Esophagus squamous epithelium (tissue), 5 donors: ENCODE measurements at regions not wholly inside any gene's neighbourhood (a gene's known extent, or its start where the extent isn't known, plus 50 kb on each side); places are given as distances from the start of the nearest gene placed in this dataset.
"Not testable (repeated sequence)": the region's sequence is repeated elsewhere in the genome, so short reads cannot be mapped to it uniquely, and the experiment has no call there.

Experiments
- DNase-seq: peaks from one replicate; lab custom pipeline; 2025; lab: John Stamatoyannopoulos, UW
- H3K27ac ChIP-seq, 4 donors: fragments of 200-600 bp; sonication (generic); one replicate each; pipeline ENCODE4 v1.5.1; 2016 to 2019; ENCODE audit warnings: mild to moderate bottlenecking in 1 of 4
- H3K27me3 ChIP-seq, 4 donors: fragments of 200-600 bp; sonication (generic); 1 replicate in 3 of 4; 2 replicates in 1 of 4; pipeline versions ENCODE4 v1.5.1 to v1.6.0; 2017 to 2021; ENCODE audit warnings: antibody characterized with exemption in 1 of 4
- H3K36me3 ChIP-seq, 3 donors: fragments of 200-600 bp; sonication (generic); one replicate each; pipeline ENCODE4 v1.5.1; 2016 to 2019
- H3K4me1 ChIP-seq, 3 donors: fragments of 200-600 bp; sonication (generic); one replicate each; pipeline ENCODE4 v1.5.1; 2017 to 2019
- H3K4me3 ChIP-seq, 4 donors: fragments of 200-600 bp; sonication (generic); 1 replicate in 3 of 4; 2 replicates in 1 of 4; pipeline ENCODE4 v1.5.1; 2016 to 2019; ENCODE audit warnings: mild to moderate bottlenecking in 2 of 4, moderate library complexity in 1 of 4
- H3K9me3 ChIP-seq, 3 donors: fragments of 200-600 bp; sonication (generic); one replicate each; pipeline ENCODE4 v1.5.1; 2016 to 2019
- POLR2A ChIP-seq, 4 donors: fragments of 450-650 bp; IDR thresholded peaks; one replicate each; pipeline ENCODE4 v1.6.1; 2017; ENCODE audit warnings: antibody characterized with exemption in 4 of 4, mild to moderate bottlenecking in 4 of 4, moderate library complexity in 3 of 4
- WGBS, 2 donors: methylation state at CpG; one replicate each; pipeline ENCODE4 v1.1.5; 2018; 5-methylcytosine and 5-hydroxymethylcytosine counted together
- intact Hi-C: fragments of 100-400 bp; cut with DNase I; formaldehyde crosslinking; loops from one replicate; pipeline ENCODE4 v1.15.0; 2022
- TF ChIP-seq, protein P1 (sequence below), 6 experiments: fragments of 450-650 bp in 4 of 6; fragments of 200-600 bp in 2 of 6; sonication (generic) in 2 of 6; IDR thresholded peaks; one replicate each; pipeline ENCODE4 v1.5.1; 2016 to 2019; ENCODE audit warnings: antibody characterized with exemption in 6 of 6, mild to moderate bottlenecking in 4 of 6, moderate library complexity in 4 of 6
- donor health status: DM: yes; HTN: yes; CAD: no.

- Histone ChIP-seq H3K36me3 (no peaks in the 10 kb centered on the region), H3K4me1 (no peaks in the 10 kb centered on the region), H3K9me3 (no peaks in the 10 kb centered on the region), H3K27me3 (no peaks in the 10 kb centered on the region), H3K4me3 (no peak overlapping the region), H3K27ac (no peak overlapping the region)
- intact Hi-C loops = no loop called here
- WGBS, 2 donors = 67 to 69% methylated on average over 13 of the region's 13 CpGs
- no peak for TF ChIP-seq POLR2A (IDR thresholded peaks at IDR 0.05)
- TF ChIP-seq, protein P1, sequence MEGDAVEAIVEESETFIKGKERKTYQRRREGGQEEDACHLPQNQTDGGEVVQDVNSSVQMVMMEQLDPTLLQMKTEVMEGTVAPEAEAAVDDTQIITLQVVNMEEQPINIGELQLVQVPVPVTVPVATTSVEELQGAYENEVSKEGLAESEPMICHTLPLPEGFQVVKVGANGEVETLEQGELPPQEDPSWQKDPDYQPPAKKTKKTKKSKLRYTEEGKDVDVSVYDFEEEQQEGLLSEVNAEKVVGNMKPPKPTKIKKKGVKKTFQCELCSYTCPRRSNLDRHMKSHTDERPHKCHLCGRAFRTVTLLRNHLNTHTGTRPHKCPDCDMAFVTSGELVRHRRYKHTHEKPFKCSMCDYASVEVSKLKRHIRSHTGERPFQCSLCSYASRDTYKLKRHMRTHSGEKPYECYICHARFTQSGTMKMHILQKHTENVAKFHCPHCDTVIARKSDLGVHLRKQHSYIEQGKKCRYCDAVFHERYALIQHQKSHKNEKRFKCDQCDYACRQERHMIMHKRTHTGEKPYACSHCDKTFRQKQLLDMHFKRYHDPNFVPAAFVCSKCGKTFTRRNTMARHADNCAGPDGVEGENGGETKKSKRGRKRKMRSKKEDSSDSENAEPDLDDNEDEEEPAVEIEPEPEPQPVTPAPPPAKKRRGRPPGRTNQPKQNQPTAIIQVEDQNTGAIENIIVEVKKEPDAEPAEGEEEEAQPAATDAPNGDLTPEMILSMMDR (IDR thresholded peaks at IDR 0.05) = no peak
- DNase-seq = no peak
Measured at GRCh38 chr21:31592963-31593560, 66.4 kb upstream of the SOD1 start.

DNA sequence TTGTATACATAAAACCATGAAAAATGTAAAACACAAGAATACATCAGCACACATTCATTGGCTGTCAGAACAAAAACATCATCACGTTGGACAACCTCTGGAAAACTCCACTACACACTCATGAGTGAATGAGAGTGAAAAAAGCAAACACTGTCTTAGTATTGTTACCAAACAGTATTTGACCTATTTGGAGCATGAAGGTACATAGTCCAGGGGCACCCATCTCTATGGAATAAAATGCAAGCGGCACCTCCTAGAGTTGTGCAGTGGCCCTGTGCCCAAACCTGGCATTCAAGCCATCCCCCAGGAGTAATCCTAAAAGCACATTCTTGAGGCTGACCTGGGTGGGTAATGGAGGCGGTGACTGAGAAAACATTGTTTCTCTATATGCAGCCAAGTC is 67.0 kb upstream of the SOD1 start:
- H3K4me3 ChIP-seq = no peak overlapping the region
- no peaks in the 10 kb centered on the region for H3K27me3 ChIP-seq
- H3K9me3 ChIP-seq = no peaks in the 10 kb centered on the region
- intact Hi-C loops = no loop called here
- TF ChIP-seq, protein P1 (IDR thresholded peaks at IDR 0.05) = no peak
- no peak for TF ChIP-seq POLR2A (IDR thresholded peaks at IDR 0.05)
- 74 to 82% methylated on average over 3 of the region's 3 CpGs for WGBS, 2 donors
- no peaks in the 10 kb centered on the region for H3K36me3 ChIP-seq
- no peak for DNase-seq
- no peaks in the 10 kb centered on the region for H3K4me1 ChIP-seq
- H3K27ac ChIP-seq = no peak overlapping the region

DNA sequence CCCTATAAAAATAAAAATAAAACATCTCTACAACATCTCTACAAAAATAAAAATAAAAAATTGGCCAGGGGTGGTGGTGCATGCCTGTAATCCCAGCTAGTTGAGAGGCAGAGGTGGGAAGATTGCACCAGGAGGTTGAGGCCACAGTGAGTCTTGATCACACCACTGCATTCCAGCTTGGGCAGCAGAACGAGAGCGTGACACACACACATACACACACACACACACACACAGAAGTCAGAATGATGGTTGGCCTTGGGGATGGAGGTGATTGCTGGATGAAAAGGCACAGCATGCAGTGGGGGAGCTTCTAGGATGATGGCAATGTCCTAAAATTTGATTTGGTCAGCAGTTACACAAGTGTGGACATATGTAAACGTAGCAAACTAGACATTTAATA is 69.7 kb upstream of the SOD1 start:
- 77 to 93% methylated on average over 3 of the region's 3 CpGs for WGBS, 2 donors
- intact Hi-C loops = loop anchor here (10.0 kb wide), 1 partner anchor 485 kb away; no protein-coding TSS in a partner anchor
- Histone ChIP-seq H3K27me3 (no peaks in the 10 kb centered on the region), H3K4me1 (no peaks in the 10 kb centered on the region), H3K27ac (no peak overlapping the region), H3K4me3 (no peak overlapping the region), H3K9me3 (no peaks in the 10 kb centered on the region), H3K36me3 (no peaks in the 10 kb centered on the region)
- no peak for TF ChIP-seq POLR2A (IDR thresholded peaks at IDR 0.05)
- TF ChIP-seq, protein P1 (IDR thresholded peaks at IDR 0.05) = no peak
- DNase-seq = no peak

DNA sequence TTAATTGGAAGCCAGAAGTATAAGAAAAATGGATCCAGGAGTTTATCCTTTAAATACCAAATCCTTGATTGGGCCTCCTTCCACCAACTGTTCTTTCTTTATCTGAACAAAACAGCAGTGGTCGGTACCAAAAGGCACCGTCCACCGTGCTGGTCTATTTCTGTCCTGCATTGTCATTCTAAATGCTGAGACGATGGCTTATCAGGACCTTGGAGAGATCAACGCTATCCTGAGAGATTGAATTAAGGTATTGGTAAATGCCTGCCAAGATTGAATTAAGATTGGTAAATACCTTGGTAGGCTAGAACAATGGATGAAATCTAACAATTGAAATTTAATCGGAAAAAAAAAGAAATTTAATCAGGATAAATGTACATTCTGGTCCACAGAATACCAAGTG is 73.4 kb upstream of the SOD1 start:
- no peaks in the 10 kb centered on the region for H3K36me3 ChIP-seq
- no peaks in the 10 kb centered on the region for H3K9me3 ChIP-seq
- no peaks in the 10 kb centered on the region for H3K27me3 ChIP-seq
- no peaks in the 10 kb centered on the region for H3K4me1 ChIP-seq
- no peak for TF ChIP-seq POLR2A (IDR thresholded peaks at IDR 0.05)
- TF ChIP-seq, protein P1 (IDR thresholded peaks at IDR 0.05) = no peak
- no peak overlapping the region for H3K27ac ChIP-seq
- 74 to 81% methylated on average over 5 to 6 of the region's 6 CpGs for WGBS, 2 donors
- no peak for DNase-seq
- H3K4me3 ChIP-seq = no peak overlapping the region
- intact Hi-C loops = loop anchor here (10.0 kb wide), 1 partner anchor 481 kb away; no protein-coding TSS in a partner anchor

- not testable (repeated sequence) for H3K36me3 ChIP-seq, H3K4me3 ChIP-seq, H3K27me3 ChIP-seq, H3K9me3 ChIP-seq, H3K4me1 ChIP-seq, H3K27ac ChIP-seq, DNase-seq
- intact Hi-C loops = loop anchor here (5.0 to 10.0 kb wide), 2 partner anchors 382 to 479 kb away; no protein-coding TSS in a partner anchor
- WGBS, 2 donors = 56 to 74% methylated on average over 5 to 9 of the region's 9 CpGs
Measured at GRCh38 chr21:31583937-31584336, 75.6 kb upstream of the SOD1 start.
